IMR-90 (cell line): ENCODE measurements at regions not wholly inside any gene's neighbourhood (a gene's known extent, or its start where the extent isn't known, plus 50 kb on each side); places are given as distances from the start of the nearest gene placed in this dataset.
A peak's percentile ranks its signal among the peaks of the same experiment; 100 is the strongest.

Experiments used
- ATAC-seq: fragments of 200-7000 bp; cut with Tn5 transposase; 2 replicates; pipeline ENCODE4 v1.9.1; 2020; ENCODE audit warnings: low read depth, mild to moderate bottlenecking, moderate library complexity
- BruUV-seq: library from RNA; stranded (reverse); fragments of 400-500 nt; replicated peaks from 2 replicates; lab custom pipeline; 2021; lab: Mats Ljungman, UMichigan
- CTCF ChIA-PET: fragments of 300-600 bp; formaldehyde crosslinking; extraction: SDS; loops from one replicate; lab custom pipeline; 2021; ENCODE audit warnings: antibody characterized with exemption; lab: Yijun Ruan, JAX
- POLR2A ChIA-PET: fragments of 300-600 bp; sonication (Branson Sonifier 250); formaldehyde crosslinking; loops from one replicate; lab custom pipeline; 2022; ENCODE audit warnings: antibody characterized with exemption; ENCODE audit not compliant: unreplicated experiment; lab: Charles Lee
- DNase-seq: peaks from one replicate; pipeline ENCODE4 v3.0.0; 2013
- H2AFZ ChIP-seq: replicated peaks from 2 replicates; pipeline ENCODE3; 2013; ENCODE audit warnings: low read length, mild to moderate bottlenecking; ENCODE audit not compliant: poor library complexity
- H2AK5ac ChIP-seq: 2 replicates; pipeline ENCODE4 v1.6.1; 2013; ENCODE audit warnings: low read depth, low read length, inconsistent platforms
- H2AK9ac ChIP-seq: replicated peaks from 2 replicates; pipeline ENCODE3; 2013; ENCODE audit warnings: mild to moderate bottlenecking, low read depth, low read length, moderate library complexity; ENCODE audit not compliant: poor library complexity
- H2BK120ac ChIP-seq: 2 replicates; pipeline ENCODE4 v1.6.1; 2013; ENCODE audit warnings: low read depth, low read length, inconsistent platforms
- H2BK15ac ChIP-seq: 3 replicates; pipeline ENCODE4 v1.6.1; 2013; ENCODE audit warnings: low read depth, low read length, inconsistent platforms
- H2BK20ac ChIP-seq: 2 replicates; pipeline ENCODE4 v1.6.1; 2013; ENCODE audit warnings: low read depth, mild to moderate bottlenecking, inconsistent platforms, low read length, moderate library complexity
- H2BK5ac ChIP-seq: 2 replicates; pipeline ENCODE4 v1.6.1; 2013; ENCODE audit warnings: mild to moderate bottlenecking, low read depth, low read length, inconsistent platforms; ENCODE audit not compliant: poor library complexity, severe bottlenecking
- H3K14ac ChIP-seq: replicated peaks from 2 replicates; pipeline ENCODE4 v1.6.1; 2013; ENCODE audit warnings: low read depth, low read length, inconsistent platforms
- H3K18ac ChIP-seq: 2 replicates; pipeline ENCODE4 v1.6.1; 2013; ENCODE audit warnings: low read depth, low read length, control low read depth
- H3K23ac ChIP-seq: 2 replicates; pipeline ENCODE4 v1.6.1; 2013; ENCODE audit warnings: low read depth, low read length, inconsistent platforms
- H3K27ac ChIP-seq: 2 replicates; pipeline ENCODE4 v1.5.1; 2013; ENCODE audit warnings: mild to moderate bottlenecking, control low read depth, low read length; ENCODE audit not compliant: insufficient read depth
- H3K27me3 ChIP-seq: 2 replicates; pipeline ENCODE4 v1.6.1; 2013; ENCODE audit warnings: low read length; ENCODE audit not compliant: control insufficient read depth, insufficient read depth
- H3K36me3 ChIP-seq: 2 replicates; pipeline ENCODE4 v1.6.1; 2013; ENCODE audit warnings: low read length, mixed read lengths; ENCODE audit not compliant: control insufficient read depth, insufficient read depth
- H3K4ac ChIP-seq: 2 replicates; pipeline ENCODE4 v1.6.1; 2013; ENCODE audit warnings: low read depth, low read length, inconsistent platforms
- H3K4me1 ChIP-seq: 2 replicates; pipeline ENCODE4 v1.6.1; 2013; ENCODE audit warnings: low read length, mixed read lengths; ENCODE audit not compliant: control insufficient read depth, insufficient read depth
- H3K4me2 ChIP-seq: 2 replicates; pipeline ENCODE4 v1.6.1; 2013; ENCODE audit warnings: low read depth, mild to moderate bottlenecking, control low read depth, low read length, moderate library complexity
- H3K4me3 ChIP-seq: 2 replicates; pipeline ENCODE4 v1.5.1; 2013; ENCODE audit warnings: low read depth, mild to moderate bottlenecking, control low read depth, low read length, moderate library complexity; ENCODE audit not compliant: insufficient read depth
- H3K56ac ChIP-seq: 2 replicates; pipeline ENCODE4 v1.6.1; 2013; ENCODE audit warnings: low read length, inconsistent platforms; ENCODE audit not compliant: insufficient read depth; ENCODE audit errors: extremely low read depth
- H3K79me1 ChIP-seq, 2 experiments: 2 replicates each; pipeline ENCODE4 v1.6.1; 2013; ENCODE audit warnings: low read length in 2 of 2, inconsistent platforms in 1 of 2, low read depth in 1 of 2
- H3K9ac ChIP-seq: 2 replicates; pipeline ENCODE4 v1.6.1; 2013; ENCODE audit warnings: low read depth, low read length, control low read depth
- H3K9me1 ChIP-seq: 2 replicates; pipeline ENCODE4 v1.6.1; 2013; ENCODE audit warnings: low read length, inconsistent platforms; ENCODE audit not compliant: insufficient read depth
- H3K9me3 ChIP-seq: 2 replicates; pipeline ENCODE4 v1.6.1; 2013; ENCODE audit warnings: low read length; ENCODE audit not compliant: control insufficient read depth, insufficient read depth
- H4K20me1 ChIP-seq: 2 replicates; pipeline ENCODE4 v1.6.1; 2013; ENCODE audit warnings: low read length, inconsistent platforms; ENCODE audit not compliant: insufficient read depth
- H4K5ac ChIP-seq: 2 replicates; pipeline ENCODE4 v1.6.1; 2013; ENCODE audit warnings: mild to moderate bottlenecking, low read depth, low read length, control low read depth
- H4K8ac ChIP-seq, 2 experiments: 2 replicates each; pipeline ENCODE4 v1.6.1; 2013; ENCODE audit warnings: low read depth in 2 of 2, low read length in 2 of 2, control low read depth in 1 of 2, inconsistent platforms in 1 of 2
- H4K91ac ChIP-seq: 2 replicates; pipeline ENCODE4 v1.6.1; 2013; ENCODE audit warnings: low read depth, low read length, inconsistent platforms; ENCODE audit not compliant: insufficient read depth
- CEBPB ChIP-seq: IDR thresholded peaks from 2 replicates; pipeline ENCODE4 v1.6.1; 2012; ENCODE audit warnings: low read depth, low read length, improper control_type of control experiment
- CHD1 ChIP-seq: IDR thresholded peaks from 2 replicates; pipeline ENCODE4 v1.6.1; 2012; ENCODE audit warnings: low read depth, low read length, improper control_type of control experiment
- CTCF ChIP-seq: conservative IDR thresholded peaks from 2 replicates; pipeline ENCODE4 v1.5.1; 2012; ENCODE audit warnings: mild to moderate bottlenecking, low read depth, low read length, improper control_type of control experiment
- ELK1 ChIP-seq: fragments of 150-350 bp; IDR thresholded peaks from 2 replicates; pipeline ENCODE4 v1.6.1; 2016; ENCODE audit warnings: low read depth, mild to moderate bottlenecking, low read length, moderate library complexity, borderline replicate concordance
- FOS ChIP-seq: fragments of 150-350 bp; IDR thresholded peaks from 2 replicates; pipeline ENCODE4 v1.6.1; 2016; ENCODE audit warnings: low read depth, low read length
- MAZ ChIP-seq: IDR thresholded peaks from 2 replicates; pipeline ENCODE4 v1.6.1; 2012; ENCODE audit warnings: low read depth, mild to moderate bottlenecking, low read length, improper control_type of control experiment, moderate library complexity, borderline replicate concordance
- MXI1 ChIP-seq: IDR thresholded peaks from 2 replicates; pipeline ENCODE4 v1.6.1; 2012; ENCODE audit warnings: low read depth, mild to moderate bottlenecking, low read length, moderate library complexity, borderline replicate concordance
- NFE2L2 ChIP-seq: fragments of 150-350 bp; IDR thresholded peaks from 2 replicates; pipeline ENCODE4 v1.6.1; 2016; ENCODE audit warnings: low read depth, mild to moderate bottlenecking, low read length
- POLR2A ChIP-seq: IDR thresholded peaks from 2 replicates; pipeline ENCODE4 v1.6.1; 2012; ENCODE audit warnings: mild to moderate bottlenecking, low read depth, low read length
- RAD21 ChIP-seq: IDR thresholded peaks from 2 replicates; pipeline ENCODE4 v1.6.1; 2012; ENCODE audit warnings: low read length, improper control_type of control experiment
- RFX5 ChIP-seq: IDR thresholded peaks from 2 replicates; pipeline ENCODE4 v1.8.0; 2012; ENCODE audit warnings: low read depth, mild to moderate bottlenecking, low read length, moderate library complexity
- SMC3 ChIP-seq: fragments of 150-350 bp; IDR thresholded peaks from 2 replicates; pipeline ENCODE4 v1.6.1; 2016; ENCODE audit warnings: low read depth, mild to moderate bottlenecking, antibody characterized with exemption, low read length, moderate library complexity
- USF2 ChIP-seq: fragments of 150-350 bp; IDR thresholded peaks from 2 replicates; pipeline ENCODE4 v1.6.1; 2017; ENCODE audit warnings: mild to moderate bottlenecking, antibody characterized with exemption, low read length, low read depth
- WGBS, 2 experiments: methylation state at CpG; one replicate each; pipeline versions ENCODE4 v1.1.5 to v1.1.7; 2013; ENCODE audit warnings: missing lambda C conversion rate in 2 of 2; ENCODE audit not compliant: insufficient read length in 1 of 2; ENCODE audit errors: extremely low coverage in 2 of 2; 5-methylcytosine and 5-hydroxymethylcytosine counted together
- dilution Hi-C: fragments of 300-500 bp; cut with HindIII; formaldehyde crosslinking; loops from one replicate; pipeline ENCODE4 v1.14.3; 2018; ENCODE audit warnings: low sequenced_read_pairs; ENCODE audit not compliant: unreplicated experiment
- in situ Hi-C: fragments of 300-500 bp; cut with MboI; formaldehyde crosslinking; loops from 3 replicates; pipeline ENCODE4 v1.14.3; 2019; ENCODE audit warnings: low sequenced_read_pairs, inconsistent platforms, mixed read lengths
- intact Hi-C: fragments of 100-400 bp; cut with micrococcal nuclease; formaldehyde crosslinking; loops from 2 replicates; pipeline ENCODE4 v1.10.0; 2022

GRCh38 chr9:79857188-79857587, 285.4 kb downstream of the TLE4 start:
- intact Hi-C loops (no loop called here), dilution Hi-C loops (no loop called here), in situ Hi-C loops (no loop called here)
- ChIA-PET CTCF (no interaction called here), POLR2A (no interaction called here)
- Histone ChIP-seq H2AFZ (peak overlapping the region; percentile 41), H3K79me1 (no peaks in the 10 kb centered on the region), H2AK5ac (no peak overlapping the region), H3K4me2 (no peak overlapping the region), H2BK120ac (no peak overlapping the region), H3K27me3 (no peaks in the 10 kb centered on the region), H3K18ac (no peak overlapping the region), H3K14ac (no peak overlapping the region), H2BK20ac (no peak overlapping the region), H4K91ac (no peak overlapping the region), H3K27ac (no peak overlapping the region), H3K56ac (no peak overlapping the region), H2BK5ac (no peak overlapping the region), H3K4me3 (no peak overlapping the region), H4K5ac (no peak overlapping the region), H2AK9ac (peak overlapping the region; percentile 24), H4K20me1 (no peaks in the 10 kb centered on the region), H4K8ac (no peak overlapping the region), H3K23ac (no peak overlapping the region), H3K9ac (no peak overlapping the region), H3K9me1 (no peaks in the 10 kb centered on the region), H3K4me1 (no peaks in the 10 kb centered on the region), H3K9me3 (no peaks in the 10 kb centered on the region), H2BK15ac (no peak overlapping the region), H3K4ac (no peak overlapping the region), H3K36me3 (no peaks in the 10 kb centered on the region)
- no peak for DNase-seq
- no peak for TF ChIP-seq RAD21
- TF ChIP-seq RFX5 = no peak
- TF ChIP-seq MAZ = no peak
- TF ChIP-seq SMC3 = no peak
- no peak for TF ChIP-seq CTCF
- no peak for TF ChIP-seq CEBPB
- TF ChIP-seq NFE2L2 = no peak
- no peak for TF ChIP-seq CHD1
- TF ChIP-seq FOS = no peak
- TF ChIP-seq ELK1 = no peak
- no peak for TF ChIP-seq MXI1
- TF ChIP-seq POLR2A = no peak
- TF ChIP-seq USF2 = no peak
- no peak for ATAC-seq
- no TSS peak for BruUV-seq
- WGBS, 2 experiments = 80% methylated on average over 1 of the region's 2 CpGs; no CpG with 5 or more reads in 1 of the 2 experiments
